TTC549 (cell line): ENCODE measurements at regions not wholly inside any gene's neighbourhood (a gene's known extent, or its start where the extent isn't known, plus 50 kb on each side); places are given as distances from the start of the nearest gene placed in this dataset.
"Not testable (repeated sequence)": the region's sequence is repeated elsewhere in the genome, so short reads cannot be mapped to it uniquely, and the experiment has no call there.

Source experiments
- FAIRE-seq: peaks from 2 replicates; lab custom pipeline; 2012; peaks lifted over from hg19 to GRCh38; lab: Jason Lieb, UNC

- FAIRE-seq, result no peak
These were observed 201.9 kb downstream of the DAD1 start for GRCh38 chr14:22386924-22387775.

- FAIRE-seq, result no peak
These were observed 204.0 kb downstream of the DAD1 start for GRCh38 chr14:22384974-22385526.

- FAIRE-seq, result no peak
These were observed 204.9 kb downstream of the DAD1 start for GRCh38 chr14:22384167-22384549.

GRCh38 chr14:22383515-22384166 lies 205.4 kb downstream of the DAD1 start:
- FAIRE-seq, result no peak

- no peak for FAIRE-seq
These were observed 206.1 kb downstream of the DAD1 start for GRCh38 chr14:22382955-22383354.

- FAIRE-seq, result no peak
These were observed 206.6 kb downstream of the DAD1 start for GRCh38 chr14:22382395-22382794.

- FAIRE-seq, result no peak
These were observed 207.3 kb downstream of the DAD1 start for GRCh38 chr14:22381766-22382165.

- no peak for FAIRE-seq
These were observed 207.6 kb downstream of the DAD1 start for GRCh38 chr14:22381408-22381760.

GRCh38 chr14:22380571-22381407 lies 208.2 kb downstream of the DAD1 start:
- FAIRE-seq, result no peak

- FAIRE-seq, result no peak
These were observed 209.3 kb downstream of the DAD1 start for GRCh38 chr14:22379727-22380126.

GRCh38 chr14:22378181-22378580 lies 210.8 kb downstream of the DAD1 start:
- no peak for FAIRE-seq

GRCh38 chr14:22375321-22375930 lies 213.6 kb downstream of the DAD1 start:
- peak; percentile 85 for FAIRE-seq

GRCh38 chr14:22370084-22370847 lies 218.8 kb downstream of the DAD1 start:
- FAIRE-seq, result no peak

- no peak for FAIRE-seq
These were observed 230.3 kb downstream of the DAD1 start for GRCh38 chr14:22358726-22359125.

- FAIRE-seq, result not testable (repeated sequence)
These were observed 239.7 kb downstream of the DAD1 start for GRCh38 chr14:22349281-22349680.

GRCh38 chr14:22344673-22345072 lies 244.4 kb downstream of the DAD1 start:
- FAIRE-seq, result no peak

GRCh38 chr14:22344209-22344608 lies 244.8 kb downstream of the DAD1 start:
- FAIRE-seq, result not testable (repeated sequence)

GRCh38 chr14:22341049-22341448 lies 248.0 kb downstream of the DAD1 start:
- FAIRE-seq, result no peak

GRCh38 chr14:22338917-22339715 lies 249.9 kb downstream of the DAD1 start:
- no peak for FAIRE-seq

GRCh38 chr14:22338381-22338780 lies 250.6 kb downstream of the DAD1 start:
- no peak for FAIRE-seq

- FAIRE-seq, result no peak
These were observed 251.1 kb downstream of the DAD1 start for GRCh38 chr14:22337938-22338337.
